Adipocyte (in vitro differentiated cells): ENCODE measurements at regions not wholly inside any gene's neighbourhood (a gene's known extent, or its start where the extent isn't known, plus 50 kb on each side); places are given as distances from the start of the nearest gene placed in this dataset.

Experiments used
- DNase-seq: peaks from one replicate; pipeline ENCODE4 v3.0.0-alpha.2; 2015; ENCODE audit warnings: low read depth
- H3K27me3 ChIP-seq: replicated peaks from 2 replicates; pipeline ENCODE4 v1.7.0; 2013; ENCODE audit warnings: mild to moderate bottlenecking, low read length, moderate library complexity; ENCODE audit not compliant: control insufficient read depth, insufficient read depth
- H3K36me3 ChIP-seq: 2 replicates; pipeline ENCODE4 v1.7.0; 2013; ENCODE audit warnings: low read length, mild to moderate bottlenecking, moderate library complexity; ENCODE audit not compliant: control insufficient read depth, insufficient read depth, severe bottlenecking
- H3K4me1 ChIP-seq: 2 replicates; pipeline ENCODE4 v1.7.0; 2013; ENCODE audit warnings: mild to moderate bottlenecking, low read length, moderate library complexity; ENCODE audit not compliant: control insufficient read depth, insufficient read depth
- H3K4me3 ChIP-seq: 2 replicates; pipeline ENCODE4 v1.7.0; 2013; ENCODE audit warnings: mild to moderate bottlenecking, low read length, moderate library complexity
- H3K9ac ChIP-seq: 2 replicates; pipeline ENCODE4 v1.7.0; 2013; ENCODE audit warnings: mild to moderate bottlenecking, low read length, moderate library complexity
- H3K9me3 ChIP-seq: 2 replicates; pipeline ENCODE4 v1.7.0; 2013; ENCODE audit warnings: mild to moderate bottlenecking, low read length, moderate library complexity; ENCODE audit not compliant: control insufficient read depth

DNA sequence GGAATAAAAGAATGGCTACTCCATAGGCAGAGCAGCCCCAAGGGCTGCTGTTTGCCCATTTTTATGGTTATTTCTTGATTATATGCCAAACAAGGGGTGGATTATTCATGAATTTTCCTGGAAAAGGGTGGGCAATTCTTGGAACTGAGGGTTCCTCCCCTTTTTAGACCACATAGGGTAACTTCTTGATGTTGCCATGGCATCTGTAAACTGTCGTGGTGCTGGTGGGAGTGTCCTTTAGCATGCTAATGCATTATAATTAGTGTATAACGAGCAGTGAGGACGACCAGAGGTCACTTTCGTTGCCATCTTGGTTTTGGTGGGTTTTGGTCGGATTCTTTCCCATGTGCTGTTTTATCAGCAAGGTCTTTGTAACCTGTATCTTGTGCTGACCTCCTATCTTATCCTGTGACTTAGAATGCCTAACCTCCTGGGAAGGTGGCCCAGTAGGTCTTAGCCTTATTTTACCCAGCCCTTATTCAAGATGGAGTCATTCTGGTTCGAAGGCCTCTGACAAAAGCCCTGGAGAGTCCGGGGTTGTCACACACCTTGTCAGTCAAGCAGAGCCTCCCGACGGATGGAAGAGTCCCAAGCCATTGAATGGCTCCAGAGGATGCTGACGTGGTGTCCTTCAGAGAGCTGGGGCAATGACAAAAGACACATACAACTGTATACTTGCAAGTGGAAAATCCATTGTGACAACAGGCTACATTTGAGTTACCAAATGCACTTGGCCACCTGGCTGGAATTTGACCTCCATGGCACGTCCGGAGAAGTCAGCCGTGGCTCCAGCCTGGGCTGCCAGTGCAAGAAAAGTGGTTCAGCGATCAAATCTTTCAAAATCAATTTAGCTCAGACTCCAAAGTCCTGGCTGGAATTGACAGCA, 67.1 kb upstream of the CLINT1 start:
- H3K9me3 ChIP-seq, result no peaks in the 10 kb centered on the region
- no peak overlapping the region for H3K9ac ChIP-seq
- no peak for DNase-seq
- no peaks in the 10 kb centered on the region for H3K27me3 ChIP-seq
- H3K4me3 ChIP-seq, result no peak overlapping the region
- H3K4me1 ChIP-seq, result peaks cover 3% of the 10 kb centered on the region
- H3K36me3 ChIP-seq, result no peaks in the 10 kb centered on the region

DNA sequence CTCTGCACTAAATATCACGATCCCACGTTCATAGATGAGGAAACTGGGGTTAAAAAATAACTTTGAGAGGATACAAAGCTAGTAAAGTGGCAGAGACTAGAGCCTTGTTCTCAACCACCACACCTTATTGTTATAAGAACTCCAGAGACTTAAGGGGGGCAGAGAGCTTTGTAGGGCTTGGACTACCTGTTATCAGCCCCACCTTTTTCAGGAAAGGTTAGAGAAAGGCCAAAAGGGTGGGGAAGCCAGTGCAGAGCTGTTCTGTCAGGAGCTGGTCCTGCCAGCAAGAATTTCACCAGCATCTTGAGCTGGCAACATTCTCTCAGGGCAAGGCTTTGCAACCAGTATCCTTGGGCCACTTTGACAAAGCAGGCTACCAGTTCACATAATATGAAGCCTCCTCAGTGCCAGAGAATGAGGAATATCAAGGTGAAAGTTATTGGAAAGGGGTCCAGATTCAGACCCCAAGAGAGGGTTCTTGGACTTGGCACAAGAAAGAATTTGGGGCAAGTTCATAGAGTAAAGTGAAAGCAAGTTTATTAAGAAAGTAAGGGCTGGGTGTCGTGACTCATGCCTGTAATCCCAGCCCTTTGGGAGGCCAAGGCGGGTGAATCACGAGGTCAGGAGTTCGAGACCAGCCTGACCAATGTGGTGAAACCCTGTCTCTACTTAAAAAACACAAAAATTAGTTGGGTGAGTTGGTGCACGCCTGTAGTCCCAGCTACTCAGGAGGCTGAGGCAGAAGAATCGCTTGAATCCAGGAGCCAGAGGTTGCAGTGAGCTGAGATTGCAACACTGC, 66.2 kb upstream of the CLINT1 start:
- DNase-seq, result no peak
- H3K9ac ChIP-seq, result no peak overlapping the region
- no peak overlapping the region for H3K4me3 ChIP-seq
- H3K27me3 ChIP-seq, result no peaks in the 10 kb centered on the region
- H3K36me3 ChIP-seq, result no peaks in the 10 kb centered on the region
- no peaks in the 10 kb centered on the region for H3K9me3 ChIP-seq
- peaks cover 7% of the 10 kb centered on the region for H3K4me1 ChIP-seq

DNA sequence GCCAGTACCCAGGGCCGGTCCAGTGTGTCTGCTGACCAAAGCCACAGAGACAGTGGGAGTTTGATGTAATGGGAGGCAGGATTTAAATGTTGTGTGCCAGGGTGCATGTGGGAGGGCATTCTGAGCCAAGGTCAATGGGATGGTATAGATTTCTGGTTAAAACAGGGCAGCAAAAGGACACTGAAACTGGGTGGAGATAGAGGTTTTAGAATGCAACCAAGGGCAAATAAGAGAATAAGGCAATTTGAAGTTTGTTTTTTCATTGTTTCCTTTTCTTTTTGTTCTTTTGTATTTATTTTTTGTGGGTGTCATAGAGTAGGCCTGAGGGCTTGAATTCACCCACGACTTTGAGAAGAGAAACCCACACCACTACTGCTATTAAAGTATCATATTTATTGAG, 65.5 kb upstream of the CLINT1 start:
- no peaks in the 10 kb centered on the region for H3K36me3 ChIP-seq
- H3K9me3 ChIP-seq, result no peaks in the 10 kb centered on the region
- no peak for DNase-seq
- no peak overlapping the region for H3K9ac ChIP-seq
- H3K27me3 ChIP-seq, result no peaks in the 10 kb centered on the region
- no peak overlapping the region for H3K4me3 ChIP-seq
- H3K4me1 ChIP-seq, result peaks cover 12% of the 10 kb centered on the region

- DNase-seq, result no peak
- Histone ChIP-seq H3K9me3 (no peaks in the 10 kb centered on the region), H3K36me3 (no peaks in the 10 kb centered on the region), H3K4me1 (peaks cover 17% of the 10 kb centered on the region), H3K27me3 (no peaks in the 10 kb centered on the region), H3K4me3 (no peak overlapping the region), H3K9ac (no peak overlapping the region)
Observed at GRCh38 chr5:157923765-157924164, 64.8 kb upstream of the CLINT1 start.

GRCh38 chr5:157922026-157922425, 63.1 kb upstream of the CLINT1 start:
- DNase-seq, result no peak
- Histone ChIP-seq H3K9ac (no peak overlapping the region), H3K4me1 (peaks cover 31% of the 10 kb centered on the region), H3K27me3 (no peaks in the 10 kb centered on the region), H3K36me3 (no peaks in the 10 kb centered on the region), H3K4me3 (no peak overlapping the region), H3K9me3 (no peaks in the 10 kb centered on the region)

DNA sequence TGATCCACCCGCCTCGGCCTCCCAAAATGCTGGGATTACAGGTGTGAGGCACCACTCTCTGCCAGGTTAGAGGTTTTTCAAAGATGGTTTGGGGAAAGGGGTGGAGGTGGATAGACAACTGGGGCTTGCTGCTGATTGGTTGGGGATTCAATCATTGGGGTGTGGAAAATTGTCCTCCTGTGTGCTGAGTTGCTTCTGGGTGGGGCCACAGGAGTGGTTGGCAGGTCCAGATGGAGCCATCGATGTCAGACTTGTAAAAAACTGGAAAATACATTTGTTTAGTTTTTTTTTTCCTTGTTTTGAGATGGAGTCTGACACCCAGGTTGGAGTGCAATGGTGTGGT, 61.9 kb upstream of the CLINT1 start:
- Histone ChIP-seq H3K9me3 (no peaks in the 10 kb centered on the region), H3K27me3 (no peaks in the 10 kb centered on the region), H3K9ac (no peak overlapping the region), H3K4me3 (no peak overlapping the region), H3K36me3 (no peaks in the 10 kb centered on the region), H3K4me1 (peaks cover 38% of the 10 kb centered on the region)
- DNase-seq, result no peak

GRCh38 chr5:157918811-157919742, 60.1 kb upstream of the CLINT1 start:
- peak; percentile 47 for DNase-seq
- Histone ChIP-seq H3K4me1 (peaks cover 49% of the 10 kb centered on the region), H3K9me3 (no peaks in the 10 kb centered on the region), H3K27me3 (no peaks in the 10 kb centered on the region), H3K9ac (no peak overlapping the region), H3K4me3 (no peak overlapping the region), H3K36me3 (no peaks in the 10 kb centered on the region)

GRCh38 chr5:157917899-157918809, 59.2 kb upstream of the CLINT1 start:
- peak; percentile 82 for DNase-seq
- Histone ChIP-seq H3K9ac (no peak overlapping the region), H3K4me1 (peaks cover 50% of the 10 kb centered on the region), H3K4me3 (no peak overlapping the region), H3K27me3 (no peaks in the 10 kb centered on the region), H3K36me3 (no peaks in the 10 kb centered on the region), H3K9me3 (no peaks in the 10 kb centered on the region)

DNA sequence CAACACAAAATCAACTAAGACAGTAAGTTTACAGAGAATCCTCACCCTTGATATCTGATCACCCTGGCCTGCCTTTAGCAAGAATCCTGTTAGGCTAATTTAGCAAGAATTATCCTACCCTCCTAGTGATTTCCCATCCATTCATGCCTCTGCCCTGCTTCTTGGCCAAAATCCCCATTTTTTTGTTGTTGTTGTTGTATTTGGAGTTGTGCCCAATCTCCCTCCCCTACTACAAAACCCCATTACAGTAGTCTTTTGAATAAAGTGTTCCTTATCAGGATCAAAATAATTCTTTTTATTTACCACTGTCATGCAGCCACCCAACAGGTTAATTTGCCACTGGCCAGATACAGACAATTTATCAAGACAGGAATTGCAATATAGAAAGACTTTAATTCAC, 58.5 kb upstream of the CLINT1 start:
- H3K4me3 ChIP-seq, result no peak overlapping the region

DNA sequence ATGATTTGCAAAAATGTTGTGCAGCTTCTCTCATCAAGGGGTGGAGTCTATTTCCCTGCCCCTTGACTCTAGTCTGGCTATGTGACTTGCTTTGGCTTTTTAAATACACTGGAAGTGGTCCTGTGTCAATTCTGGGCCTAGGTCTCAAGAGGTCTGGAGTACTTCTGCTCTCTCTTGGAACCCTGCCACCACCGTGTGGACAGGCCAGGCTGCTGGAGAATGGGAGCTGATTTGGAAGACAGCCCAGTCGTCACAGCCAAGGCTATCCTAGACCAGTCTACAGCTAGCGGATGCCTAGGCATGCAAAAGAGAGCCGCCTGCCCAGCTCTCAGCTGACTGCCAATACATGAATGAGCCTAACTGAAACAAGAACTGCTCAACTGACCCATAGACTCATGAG, 56.7 kb upstream of the CLINT1 start:
- no peaks in the 10 kb centered on the region for H3K36me3 ChIP-seq
- H3K4me1 ChIP-seq, result peaks cover 52% of the 10 kb centered on the region
- DNase-seq, result no peak
- no peaks in the 10 kb centered on the region for H3K9me3 ChIP-seq
- H3K4me3 ChIP-seq, result no peak overlapping the region
- H3K27me3 ChIP-seq, result no peaks in the 10 kb centered on the region
- H3K9ac ChIP-seq, result no peak overlapping the region

More for the DNA sequence above, 58.5 kb upstream of the CLINT1 start:
- Histone ChIP-seq H3K9me3 (no peaks in the 10 kb centered on the region), H3K4me1 (peaks cover 52% of the 10 kb centered on the region), H3K36me3 (no peaks in the 10 kb centered on the region), H3K27me3 (no peaks in the 10 kb centered on the region), H3K9ac (no peak overlapping the region)
- DNase-seq, result peak; percentile 21
